Caco-2 (cell line): ENCODE measurements at regions not wholly inside any gene's neighbourhood (a gene's known extent, or its start where the extent isn't known, plus 50 kb on each side); places are given as distances from the start of the nearest gene placed in this dataset.

ENCODE experiments used
- BruUV-seq: library from RNA; stranded (reverse); fragments of 400-500 nt; replicated peaks from 2 replicates; lab custom pipeline; 2021; lab: Mats Ljungman, UMichigan
- CTCF ChIA-PET: fragments of 300-600 bp; sonication (Branson Sonifier 250); formaldehyde crosslinking; loops from one replicate; lab custom pipeline; 2022; ENCODE audit warnings: antibody characterized with exemption; lab: Charles Lee
- POLR2A ChIA-PET: fragments of 300-600 bp; sonication (Branson Sonifier 250); formaldehyde crosslinking; loops from one replicate; lab custom pipeline; 2022; ENCODE audit warnings: antibody characterized with exemption; lab: Charles Lee
- DNase-seq, 2 experiments: peaks; one replicate each; pipeline versions ENCODE4 v3.0.0 to v3.0.0-alpha.2; 2020 to 2022
- H3K27me3 ChIP-seq: replicated peaks from 2 replicates; pipeline ENCODE4 v1.6.0; 2011; ENCODE audit warnings: low read length; ENCODE audit not compliant: control insufficient read depth, insufficient read depth
- H3K36me3 ChIP-seq: 2 replicates; pipeline ENCODE4 v1.5.1; 2011; ENCODE audit warnings: low read length; ENCODE audit not compliant: control insufficient read depth, insufficient read depth
- H3K4me1 ChIP-seq: fragments of 250-450 bp; sonication (Bioruptor Pico); 2 replicates; pipeline ENCODE4 v1.5.1; 2020; ENCODE audit warnings: mild to moderate bottlenecking
- H3K4me3 ChIP-seq: 2 replicates; pipeline ENCODE4 v1.5.1; 2011; ENCODE audit warnings: low read depth, mild to moderate bottlenecking, control low read depth, low read length
- H3K9me3 ChIP-seq: fragments of 250-450 bp; sonication (Bioruptor Pico); 2 replicates; pipeline ENCODE4 v1.5.1; 2020; ENCODE audit warnings: mild to moderate bottlenecking, moderate library complexity
- H3K27ac Mint-ChIP-seq: one replicate; pipeline ENCODE4 v1.8.0; 2022; ENCODE audit warnings: mixed read lengths; ENCODE audit not compliant: unreplicated experiment
- H3K27me3 Mint-ChIP-seq: one replicate; pipeline ENCODE4 v1.8.0; 2022; ENCODE audit warnings: mixed read lengths; ENCODE audit not compliant: insufficient read depth, unreplicated experiment
- H3K36me3 Mint-ChIP-seq: one replicate; pipeline ENCODE4 v1.8.0; 2022; ENCODE audit warnings: mild to moderate bottlenecking, mixed read lengths; ENCODE audit not compliant: insufficient read depth, unreplicated experiment
- H3K4me1 Mint-ChIP-seq: one replicate; pipeline ENCODE4 v1.8.0; 2022; ENCODE audit warnings: low read depth, mixed read lengths; ENCODE audit not compliant: unreplicated experiment
- H3K4me3 Mint-ChIP-seq: one replicate; pipeline ENCODE4 v1.8.0; 2022; ENCODE audit warnings: mild to moderate bottlenecking, moderate library complexity, mixed read lengths; ENCODE audit not compliant: unreplicated experiment
- H3K9me3 Mint-ChIP-seq: one replicate; pipeline ENCODE4 v1.8.0; 2022; ENCODE audit warnings: mixed read lengths; ENCODE audit not compliant: unreplicated experiment
- CTCF ChIP-seq, 2 experiments: fragments of 200-600 bp in 1 of 2; IDR thresholded peaks; 1 replicate in 1 of 2; 2 replicates in 1 of 2; pipeline versions ENCODE4 v1.5.1 to v1.8.0; 2011 to 2022; ENCODE audit warnings: antibody characterized with exemption in 1 of 2, control low read depth in 1 of 2, inconsistent platforms in 1 of 2, low read depth in 1 of 2, low read length in 1 of 2, mild to moderate bottlenecking in 1 of 2, moderate library complexity in 1 of 2; ENCODE audit not compliant: insufficient read depth in 1 of 2, severe bottlenecking in 1 of 2, unreplicated experiment in 1 of 2
- intact Hi-C: fragments of 100-400 bp; cut with micrococcal nuclease; formaldehyde crosslinking; loops from one replicate; pipeline ENCODE4 v1.10.0; 2022; ENCODE audit not compliant: unreplicated experiment

- no peaks in the 10 kb centered on the region for H3K4me1 ChIP-seq
- no peak for DNase-seq
- Mint-ChIP-seq H3K4me1 (peaks cover 6% of the 10 kb centered on the region), H3K9me3 (peaks cover 13% of the 10 kb centered on the region), H3K4me3 (no peak overlapping the region), H3K27me3 (peaks cover 3% of the 10 kb centered on the region), H3K36me3 (no peaks in the 10 kb centered on the region), H3K27ac (no peak overlapping the region)
- no peak for TF ChIP-seq CTCF (IDR thresholded peaks at IDR 0.05; ENCODE audit: insufficient read depth in 1 of 2, low read depth in 1 of 2, low read length in 1 of 2, severe bottlenecking in 1 of 2, unreplicated experiment in 1 of 2)
- no peaks in the 10 kb centered on the region for H3K9me3 ChIP-seq
- no peaks in the 10 kb centered on the region for H3K36me3 ChIP-seq
- CTCF ChIA-PET = no interaction called here
- no peaks in the 10 kb centered on the region for H3K27me3 ChIP-seq
- H3K4me3 ChIP-seq = no peak overlapping the region
- intact Hi-C loops = no loop called here
- POLR2A ChIA-PET = no interaction called here
- no TSS peak for BruUV-seq
Observed at GRCh38 chr4:29805916-29806480, 914.2 kb upstream of the PCDH7 start.

GRCh38 chr4:29817961-29818360 is 902.2 kb upstream of the PCDH7 start:
- no peak for TF ChIP-seq CTCF (IDR thresholded peaks at IDR 0.05; ENCODE audit: insufficient read depth in 1 of 2, low read depth in 1 of 2, low read length in 1 of 2, severe bottlenecking in 1 of 2, unreplicated experiment in 1 of 2)
- CTCF ChIA-PET = no interaction called here
- intact Hi-C loops = no loop called here
- no peaks in the 10 kb centered on the region for H3K27me3 Mint-ChIP-seq
- H3K27me3 ChIP-seq = no peaks in the 10 kb centered on the region
- H3K4me3 ChIP-seq = no peak overlapping the region
- H3K36me3 ChIP-seq = no peaks in the 10 kb centered on the region
- no peak overlapping the region for H3K27ac Mint-ChIP-seq
- no peaks in the 10 kb centered on the region for H3K9me3 Mint-ChIP-seq
- no TSS peak for BruUV-seq
- POLR2A ChIA-PET = no interaction called here
- H3K4me3 Mint-ChIP-seq = no peak overlapping the region
- H3K4me1 ChIP-seq = no peaks in the 10 kb centered on the region
- H3K9me3 ChIP-seq = no peaks in the 10 kb centered on the region
- H3K4me1 Mint-ChIP-seq = no peaks in the 10 kb centered on the region
- no peaks in the 10 kb centered on the region for H3K36me3 Mint-ChIP-seq
- no peak for DNase-seq

GRCh38 chr4:29829067-29829466 is 891.1 kb upstream of the PCDH7 start:
- Histone ChIP-seq H3K4me3 (no peak overlapping the region), H3K4me1 (no peaks in the 10 kb centered on the region), H3K27me3 (no peaks in the 10 kb centered on the region), H3K9me3 (no peaks in the 10 kb centered on the region), H3K36me3 (no peaks in the 10 kb centered on the region)
- no TSS peak for BruUV-seq
- Mint-ChIP-seq H3K27me3 (no peaks in the 10 kb centered on the region), H3K4me3 (no peak overlapping the region), H3K36me3 (no peaks in the 10 kb centered on the region), H3K27ac (no peak overlapping the region), H3K9me3 (no peaks in the 10 kb centered on the region), H3K4me1 (no peaks in the 10 kb centered on the region)
- no peak for TF ChIP-seq CTCF (IDR thresholded peaks at IDR 0.05; ENCODE audit: insufficient read depth in 1 of 2, low read depth in 1 of 2, low read length in 1 of 2, severe bottlenecking in 1 of 2, unreplicated experiment in 1 of 2)
- ChIA-PET POLR2A (no interaction called here), CTCF (no interaction called here)
- DNase-seq = no peak
- intact Hi-C loops = no loop called here
